ENCODE measurements at regions not wholly inside any gene's neighbourhood (a gene's known extent, or its start where the extent isn't known, plus 50 kb on each side); places are given as distances from the start of the nearest gene placed in this dataset.
"Not testable (repeated sequence)": the region's sequence is repeated elsewhere in the genome, so short reads cannot be mapped to it uniquely, and the experiment has no call there.

DNA sequence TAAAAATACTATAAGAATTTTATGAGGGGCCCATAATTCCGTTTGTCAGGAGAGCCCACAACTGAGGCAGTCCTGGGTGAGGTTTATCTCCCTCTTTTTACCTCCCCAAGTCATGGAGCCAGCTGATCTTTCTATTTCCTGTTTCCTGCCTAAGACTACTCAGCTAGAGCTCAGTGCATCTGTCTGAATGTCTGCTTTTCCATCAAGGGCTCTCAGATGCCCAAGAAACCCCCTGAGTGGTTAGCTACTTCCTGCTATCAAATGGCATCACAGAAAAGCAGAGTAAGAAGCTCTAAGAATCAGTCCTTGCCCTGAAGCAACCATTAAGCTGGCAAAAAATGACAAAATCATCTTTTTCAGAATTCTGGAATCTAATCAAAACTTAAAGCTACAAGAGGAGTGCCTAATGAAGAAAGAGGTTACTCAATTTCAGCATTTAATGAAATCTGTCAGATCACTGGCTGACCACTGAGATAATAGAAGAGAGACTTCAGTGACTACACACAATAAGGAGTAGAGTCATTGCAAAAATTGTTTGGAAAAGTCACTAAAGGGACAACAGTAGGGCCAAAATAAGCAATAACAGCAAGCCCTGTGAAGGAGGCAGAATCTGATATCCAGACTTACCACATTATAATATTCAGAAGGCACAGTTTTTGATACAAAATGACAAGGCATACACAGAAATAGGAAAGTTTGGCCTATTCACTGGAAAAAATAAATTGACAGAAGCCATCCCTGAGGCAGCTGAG is 150.1 kb downstream of the CYB561 start:
- Histone ChIP-seq H3K4me3 (no peak overlapping the region), H3K36me3 (no peaks in the 10 kb centered on the region), H3K27ac (no peak overlapping the region), H3K27me3 (no peaks in the 10 kb centered on the region), H3K9me3 (no peaks in the 10 kb centered on the region), H3K4me1 (no peaks in the 10 kb centered on the region)
- TF ChIP-seq, protein P1, sequence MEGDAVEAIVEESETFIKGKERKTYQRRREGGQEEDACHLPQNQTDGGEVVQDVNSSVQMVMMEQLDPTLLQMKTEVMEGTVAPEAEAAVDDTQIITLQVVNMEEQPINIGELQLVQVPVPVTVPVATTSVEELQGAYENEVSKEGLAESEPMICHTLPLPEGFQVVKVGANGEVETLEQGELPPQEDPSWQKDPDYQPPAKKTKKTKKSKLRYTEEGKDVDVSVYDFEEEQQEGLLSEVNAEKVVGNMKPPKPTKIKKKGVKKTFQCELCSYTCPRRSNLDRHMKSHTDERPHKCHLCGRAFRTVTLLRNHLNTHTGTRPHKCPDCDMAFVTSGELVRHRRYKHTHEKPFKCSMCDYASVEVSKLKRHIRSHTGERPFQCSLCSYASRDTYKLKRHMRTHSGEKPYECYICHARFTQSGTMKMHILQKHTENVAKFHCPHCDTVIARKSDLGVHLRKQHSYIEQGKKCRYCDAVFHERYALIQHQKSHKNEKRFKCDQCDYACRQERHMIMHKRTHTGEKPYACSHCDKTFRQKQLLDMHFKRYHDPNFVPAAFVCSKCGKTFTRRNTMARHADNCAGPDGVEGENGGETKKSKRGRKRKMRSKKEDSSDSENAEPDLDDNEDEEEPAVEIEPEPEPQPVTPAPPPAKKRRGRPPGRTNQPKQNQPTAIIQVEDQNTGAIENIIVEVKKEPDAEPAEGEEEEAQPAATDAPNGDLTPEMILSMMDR (IDR thresholded peaks at IDR 0.05) = no peak
- DNase-seq (no peak), FAIRE-seq (no peak), ATAC-seq (no peak)
- 85 to 86% methylated on average over 1 of the region's 1 CpG for WGBS, 2 donors
- intact Hi-C loops (cut with DNase I) = no loop called here

DNA sequence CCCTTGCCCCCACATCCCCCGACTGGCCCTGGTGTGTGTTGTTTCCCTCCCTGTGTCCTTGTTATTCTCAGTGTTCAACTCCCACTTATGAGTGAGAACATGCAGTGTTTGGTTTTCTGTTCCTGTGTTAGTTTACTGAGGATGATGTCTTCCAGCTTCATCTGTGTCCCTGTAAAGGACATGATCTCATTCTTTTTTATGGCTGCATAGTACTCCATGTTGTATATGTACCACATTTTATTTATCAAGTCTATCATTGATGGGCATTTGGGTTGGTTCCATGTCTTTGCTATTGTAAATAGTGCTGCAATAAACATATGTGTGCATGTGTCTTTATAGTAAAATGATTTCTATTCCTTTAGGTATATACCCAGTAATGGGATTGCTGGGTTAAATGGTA is 147.2 kb downstream of the CYB561 start:
- H3K27ac ChIP-seq; H3K4me1 ChIP-seq; H3K36me3 ChIP-seq; H3K9me3 ChIP-seq; H3K27me3 ChIP-seq; intact Hi-C loops (cut with DNase I); H3K4me3 ChIP-seq; FAIRE-seq; DNase-seq; ATAC-seq: not testable (repeated sequence)
- WGBS, 2 donors = 100% methylated on average over 1 of the region's 1 CpG

GRCh38 chr17:63304704-63305261 is 141.3 kb downstream of the CYB561 start:
- peak in 1 of 6 donors; percentile 26 for DNase-seq
- no peaks in the 10 kb centered on the region for H3K27me3 ChIP-seq
- intact Hi-C loops (cut with DNase I) = no loop called here
- no peaks in the 10 kb centered on the region for H3K36me3 ChIP-seq
- TF ChIP-seq, protein P1 (IDR thresholded peaks at IDR 0.05) = no peak
- H3K4me1 ChIP-seq = no peaks in the 10 kb centered on the region
- 96 to 97% methylated on average over 15 of the region's 15 CpGs for WGBS, 2 donors
- H3K9me3 ChIP-seq = no peaks in the 10 kb centered on the region
- no peak overlapping the region for H3K4me3 ChIP-seq
- H3K27ac ChIP-seq = no peak overlapping the region
- no peak for ATAC-seq
- no peak for FAIRE-seq

- DNase-seq = no peak
- no peak overlapping the region for H3K27ac ChIP-seq
- no peaks in the 10 kb centered on the region for H3K27me3 ChIP-seq
- intact Hi-C loops (cut with DNase I) = no loop called here
- H3K36me3 ChIP-seq = no peaks in the 10 kb centered on the region
- H3K9me3 ChIP-seq = no peaks in the 10 kb centered on the region
- no peak overlapping the region for H3K4me3 ChIP-seq
- 92 to 98% methylated on average over 7 of the region's 7 CpGs for whole genome bisulfite sequencing, 2 donors
- no peak for FAIRE-seq
- TF ChIP-seq, protein P1 (IDR thresholded peaks at IDR 0.05) = no peak
- no peaks in the 10 kb centered on the region for H3K4me1 ChIP-seq
- no peak for ATAC-seq
These were observed 140.2 kb downstream of the CYB561 start for GRCh38 chr17:63305857-63306256.

GRCh38 chr17:63306855-63307254 is 139.3 kb downstream of the CYB561 start:
- Histone ChIP-seq H3K27me3 (no peaks in the 10 kb centered on the region), H3K27ac (no peak overlapping the region), H3K4me1 (no peaks in the 10 kb centered on the region), H3K36me3 (no peaks in the 10 kb centered on the region), H3K9me3 (no peaks in the 10 kb centered on the region), H3K4me3 (no peak overlapping the region)
- FAIRE-seq = no peak
- TF ChIP-seq, protein P1 (IDR thresholded peaks at IDR 0.05) = no peak
- 97 to 98% methylated on average over 3 of the region's 3 CpGs for WGBS, 2 donors
- intact Hi-C loops (cut with DNase I) = no loop called here
- DNase-seq = no peak
- no peak for ATAC-seq
